HEK293 (cell line): ENCODE measurements at regions not wholly inside any gene's neighbourhood (a gene's known extent, or its start where the extent isn't known, plus 50 kb on each side); places are given as distances from the start of the nearest gene placed in this dataset.

ENCODE experiments used
- CTCF ChIA-PET: fragments of 350-600 bp; formaldehyde crosslinking; extraction: SDS; loops from one replicate; lab custom pipeline; 2021; ENCODE audit warnings: antibody characterized with exemption; lab: Yijun Ruan, JAX
- POLR2A ChIA-PET: fragments of 300-600 bp; formaldehyde crosslinking; extraction: SDS; loops from one replicate; lab custom pipeline; 2020; ENCODE audit warnings: antibody characterized with exemption, inconsistent platforms; lab: Yijun Ruan, JAX
- H3K27ac ChIP-seq: fragments of 200-500 bp; sonication (Bioruptor generic); 2 replicates; pipeline ENCODE4 v1.5.1; 2014; ENCODE audit warnings: low read depth, low read length, control low read depth, inconsistent platforms; ENCODE audit errors: extremely low read depth
- H3K36me3 ChIP-seq, 2 experiments: fragments of 200-500 bp in 1 of 2; sonication (Bioruptor generic) in 1 of 2; 1 replicate in 1 of 2; 2 replicates in 1 of 2; pipeline ENCODE4 v1.5.1; 2014 to 2017; ENCODE audit warnings: inconsistent platforms in 2 of 2, low read length in 2 of 2; ENCODE audit not compliant: control insufficient read depth in 2 of 2, insufficient read depth in 1 of 2
- H3K4me1 ChIP-seq: fragments of 200-500 bp; sonication (Bioruptor generic); 2 replicates; pipeline ENCODE4 v1.5.1; 2014; ENCODE audit warnings: mild to moderate bottlenecking, low read length, inconsistent platforms; ENCODE audit not compliant: control insufficient read depth, insufficient read depth
- H3K4me3 ChIP-seq: 2 replicates; pipeline ENCODE4 v1.5.1; 2011; ENCODE audit warnings: low read depth, mild to moderate bottlenecking, control low read depth, low read length, moderate library complexity
- H3K9me3 ChIP-seq: fragments of 200-500 bp; sonication (Bioruptor generic); 2 replicates; pipeline ENCODE4 v1.5.1; 2014; ENCODE audit warnings: low read depth, low read length, inconsistent platforms; ENCODE audit not compliant: control insufficient read depth, insufficient read depth
- ATF2 ChIP-seq: fragments of 450-650 bp; formaldehyde crosslinking; IDR thresholded peaks from 2 replicates; pipeline ENCODE4 v1.5.1; 2016; ENCODE audit warnings: missing biosample characterization, missing genetic modification characterization, low read depth
- GLI4 ChIP-seq: fragments of 450-650 bp; formaldehyde crosslinking; IDR thresholded peaks from 2 replicates; pipeline ENCODE4 v1.5.1; 2016; ENCODE audit warnings: missing biosample characterization, missing genetic modification characterization
- MYNN ChIP-seq: fragments of 450-650 bp; formaldehyde crosslinking; IDR thresholded peaks from 2 replicates; pipeline ENCODE4 v1.5.1; 2016; ENCODE audit warnings: missing biosample characterization, missing genetic modification characterization, borderline replicate concordance
- SCRT1 ChIP-seq: fragments of 450-650 bp; formaldehyde crosslinking; IDR thresholded peaks from 2 replicates; pipeline ENCODE4 v1.5.1; 2016; ENCODE audit warnings: missing biosample characterization, missing genetic modification characterization, borderline replicate concordance
- SP2 ChIP-seq: fragments of 450-650 bp; formaldehyde crosslinking; IDR thresholded peaks from 2 replicates; pipeline ENCODE4 v1.5.1; 2016; ENCODE audit warnings: missing biosample characterization, missing genetic modification characterization
- WT1 ChIP-seq: fragments of 450-650 bp; formaldehyde crosslinking; IDR thresholded peaks from 2 replicates; pipeline ENCODE4 v1.5.1; 2016; ENCODE audit warnings: missing biosample characterization, missing genetic modification characterization
- YY1 ChIP-seq: fragments of 450-650 bp; formaldehyde crosslinking; IDR thresholded peaks from 2 replicates; pipeline ENCODE4 v1.5.1; 2018; ENCODE audit warnings: missing biosample characterization, missing genetic modification characterization
- ZFP69B ChIP-seq: fragments of 450-650 bp; formaldehyde crosslinking; IDR thresholded peaks from 2 replicates; pipeline ENCODE4 v1.5.1; 2016; ENCODE audit warnings: missing biosample characterization, missing genetic modification characterization
- ZNF114 ChIP-seq: fragments of 450-650 bp; formaldehyde crosslinking; IDR thresholded peaks from 2 replicates; pipeline ENCODE4 v1.5.0; 2017; ENCODE audit warnings: missing biosample characterization, missing genetic modification characterization
- ZNF121 ChIP-seq: fragments of 450-650 bp; formaldehyde crosslinking; IDR thresholded peaks from 2 replicates; pipeline ENCODE4 v1.5.1; 2016; ENCODE audit warnings: missing biosample characterization, missing genetic modification characterization
- ZNF16 ChIP-seq: fragments of 450-650 bp; formaldehyde crosslinking; IDR thresholded peaks from 2 replicates; pipeline ENCODE4 v1.5.1; 2016; ENCODE audit warnings: low read depth, missing biosample characterization, missing genetic modification characterization
- ZNF202 ChIP-seq: fragments of 450-650 bp; formaldehyde crosslinking; IDR thresholded peaks from 2 replicates; pipeline ENCODE4 v1.5.1; 2016; ENCODE audit warnings: missing biosample characterization, missing genetic modification characterization, borderline replicate concordance
- ZNF221 ChIP-seq: fragments of 450-650 bp; formaldehyde crosslinking; IDR thresholded peaks from 2 replicates; pipeline ENCODE4 v1.5.1; 2017; ENCODE audit warnings: missing biosample characterization, missing genetic modification characterization, borderline replicate concordance
- ZNF266 ChIP-seq: fragments of 450-650 bp; formaldehyde crosslinking; IDR thresholded peaks from 2 replicates; pipeline ENCODE4 v1.5.1; 2016; ENCODE audit warnings: missing biosample characterization, missing genetic modification characterization, low read depth
- ZNF274 ChIP-seq, 2 experiments: fragments of 200-500 bp in 1 of 2; fragments of 450-650 bp in 1 of 2; sonication (Bioruptor generic) in 1 of 2; formaldehyde crosslinking in 1 of 2; IDR thresholded peaks; 2 replicates each; pipeline versions ENCODE4 v1.5.1 to v1.6.1; 2014 to 2016; ENCODE audit warnings: borderline replicate concordance in 1 of 2, inconsistent platforms in 1 of 2, low read length in 1 of 2, missing biosample characterization in 1 of 2, missing genetic modification characterization in 1 of 2
- ZNF324 ChIP-seq: fragments of 450-650 bp; formaldehyde crosslinking; IDR thresholded peaks from 2 replicates; pipeline ENCODE4 v1.5.1; 2016; ENCODE audit warnings: missing biosample characterization, missing genetic modification characterization
- ZNF37A ChIP-seq: fragments of 450-650 bp; IDR thresholded peaks from 2 replicates; pipeline ENCODE4 v1.5.1; 2018; ENCODE audit warnings: missing biosample characterization, missing genetic modification characterization
- ZNF404 ChIP-seq: fragments of 450-650 bp; formaldehyde crosslinking; IDR thresholded peaks from 2 replicates; pipeline ENCODE4 v1.5.1; 2017; ENCODE audit warnings: missing biosample characterization, missing genetic modification characterization
- ZNF473 ChIP-seq: fragments of 450-650 bp; formaldehyde crosslinking; IDR thresholded peaks from 2 replicates; pipeline ENCODE4 v1.5.1; 2017; ENCODE audit warnings: missing biosample characterization, missing genetic modification characterization
- ZNF48 ChIP-seq: fragments of 450-650 bp; formaldehyde crosslinking; IDR thresholded peaks from 2 replicates; pipeline ENCODE4 v1.5.1; 2016; ENCODE audit warnings: missing biosample characterization, missing genetic modification characterization
- ZNF514 ChIP-seq: fragments of 450-650 bp; formaldehyde crosslinking; IDR thresholded peaks from 2 replicates; pipeline ENCODE4 v1.5.1; 2016; ENCODE audit warnings: missing biosample characterization, missing genetic modification characterization
- ZNF585B ChIP-seq: fragments of 450-650 bp; formaldehyde crosslinking; IDR thresholded peaks from 2 replicates; pipeline ENCODE4 v1.5.1; 2016; ENCODE audit warnings: missing biosample characterization, missing genetic modification characterization
- ZNF629 ChIP-seq: fragments of 450-650 bp; formaldehyde crosslinking; IDR thresholded peaks from 2 replicates; pipeline ENCODE4 v1.5.1; 2017; ENCODE audit warnings: missing biosample characterization, missing genetic modification characterization
- ZNF785 ChIP-seq: fragments of 450-650 bp; formaldehyde crosslinking; IDR thresholded peaks from 2 replicates; pipeline ENCODE4 v1.5.1; 2016; ENCODE audit warnings: missing biosample characterization, missing genetic modification characterization
- ZSCAN16 ChIP-seq: fragments of 450-650 bp; formaldehyde crosslinking; IDR thresholded peaks from 2 replicates; pipeline ENCODE4 v1.5.1; 2016; ENCODE audit warnings: missing biosample characterization, missing genetic modification characterization
- TF ChIP-seq, protein P1 (sequence below): fragments of 450-650 bp; formaldehyde crosslinking; IDR thresholded peaks from 2 replicates; pipeline ENCODE4 v1.5.1; 2016; ENCODE audit warnings: missing biosample characterization, missing genetic modification characterization
- TF ChIP-seq, protein P2 (sequence below): fragments of 450-650 bp; formaldehyde crosslinking; IDR thresholded peaks from 2 replicates; pipeline ENCODE4 v1.5.1; 2016; ENCODE audit warnings: missing biosample characterization, missing genetic modification characterization, borderline replicate concordance

- POLR2A ChIA-PET, result no interaction called here
- TF ChIP-seq ZNF16 (tag by site-specific recombination) (no peak), YY1 (no peak), ZNF221 (tag by site-specific recombination) (no peak), ZSCAN16 (tag by site-specific recombination) (no peak), MYNN (tag by site-specific recombination) (no peak), ZNF48 (tag by site-specific recombination) (no peak), ZNF121 (tag by site-specific recombination) (no peak), ZNF585B (no peak), GLI4 (tag by site-specific recombination) (no peak), ZNF514 (tag by site-specific recombination) (no peak)
- CTCF ChIA-PET, result no interaction called here
- Histone ChIP-seq H3K4me3 (no peak overlapping the region), H3K9me3 (no peaks in the 10 kb centered on the region), H3K27ac (no peak overlapping the region), H3K4me1 (no peaks in the 10 kb centered on the region), H3K36me3 (no peaks in the 10 kb centered on the region)
Measured at GRCh38 chr15:38145651-38146111, 107.0 kb upstream of the SPRED1 start.

- Histone ChIP-seq H3K36me3 (no peaks in the 10 kb centered on the region), H3K27ac (no peak overlapping the region), H3K9me3 (no peaks in the 10 kb centered on the region), H3K4me1 (no peaks in the 10 kb centered on the region), H3K4me3 (no peak overlapping the region)
- TF ChIP-seq, protein P1, sequence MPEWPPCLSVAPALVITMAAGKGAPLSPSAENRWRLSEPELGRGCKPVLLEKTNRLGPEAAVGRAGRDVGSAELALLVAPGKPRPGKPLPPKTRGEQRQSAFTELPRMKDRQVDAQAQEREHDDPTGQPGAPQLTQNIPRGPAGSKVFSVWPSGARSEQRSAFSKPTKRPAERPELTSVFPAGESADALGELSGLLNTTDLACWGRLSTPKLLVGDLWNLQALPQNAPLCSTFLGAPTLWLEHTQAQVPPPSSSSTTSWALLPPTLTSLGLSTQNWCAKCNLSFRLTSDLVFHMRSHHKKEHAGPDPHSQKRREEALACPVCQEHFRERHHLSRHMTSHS (tag by site-specific recombination), result no peak
- TF ChIP-seq ZNF785 (tag by site-specific recombination), result no peak
- TF ChIP-seq ATF2, result no peak
- no peak for TF ChIP-seq ZNF37A (tag by site-specific recombination)
- TF ChIP-seq ZNF121 (tag by site-specific recombination), result no peak
- no peak for TF ChIP-seq SCRT1 (tag by site-specific recombination)
- no peak for TF ChIP-seq WT1 (tag by site-specific recombination)
- TF ChIP-seq ZFP69B, result no peak
- no peak for TF ChIP-seq ZNF324 (tag by site-specific recombination)
- no peak for TF ChIP-seq ZNF266
- no peak for TF ChIP-seq ZNF404 (tag by site-specific recombination)
- ChIA-PET CTCF (interaction anchor here (1.5 kb wide), 1 partner anchor 145 kb away, joined by 3 read pairs; no protein-coding TSS in a partner anchor), POLR2A (no interaction called here)
Measured at GRCh38 chr15:38147246-38147645, 105.4 kb upstream of the SPRED1 start.

GRCh38 chr15:38148471-38148870 is 104.2 kb upstream of the SPRED1 start:
- ChIA-PET CTCF (interaction anchor here (0.9 to 1.5 kb wide), 2 partner anchors 146 to 268 kb away, joined by 3 to 4 read pairs; no protein-coding TSS in a partner anchor), POLR2A (no interaction called here)
- TF ChIP-seq, protein P2, sequence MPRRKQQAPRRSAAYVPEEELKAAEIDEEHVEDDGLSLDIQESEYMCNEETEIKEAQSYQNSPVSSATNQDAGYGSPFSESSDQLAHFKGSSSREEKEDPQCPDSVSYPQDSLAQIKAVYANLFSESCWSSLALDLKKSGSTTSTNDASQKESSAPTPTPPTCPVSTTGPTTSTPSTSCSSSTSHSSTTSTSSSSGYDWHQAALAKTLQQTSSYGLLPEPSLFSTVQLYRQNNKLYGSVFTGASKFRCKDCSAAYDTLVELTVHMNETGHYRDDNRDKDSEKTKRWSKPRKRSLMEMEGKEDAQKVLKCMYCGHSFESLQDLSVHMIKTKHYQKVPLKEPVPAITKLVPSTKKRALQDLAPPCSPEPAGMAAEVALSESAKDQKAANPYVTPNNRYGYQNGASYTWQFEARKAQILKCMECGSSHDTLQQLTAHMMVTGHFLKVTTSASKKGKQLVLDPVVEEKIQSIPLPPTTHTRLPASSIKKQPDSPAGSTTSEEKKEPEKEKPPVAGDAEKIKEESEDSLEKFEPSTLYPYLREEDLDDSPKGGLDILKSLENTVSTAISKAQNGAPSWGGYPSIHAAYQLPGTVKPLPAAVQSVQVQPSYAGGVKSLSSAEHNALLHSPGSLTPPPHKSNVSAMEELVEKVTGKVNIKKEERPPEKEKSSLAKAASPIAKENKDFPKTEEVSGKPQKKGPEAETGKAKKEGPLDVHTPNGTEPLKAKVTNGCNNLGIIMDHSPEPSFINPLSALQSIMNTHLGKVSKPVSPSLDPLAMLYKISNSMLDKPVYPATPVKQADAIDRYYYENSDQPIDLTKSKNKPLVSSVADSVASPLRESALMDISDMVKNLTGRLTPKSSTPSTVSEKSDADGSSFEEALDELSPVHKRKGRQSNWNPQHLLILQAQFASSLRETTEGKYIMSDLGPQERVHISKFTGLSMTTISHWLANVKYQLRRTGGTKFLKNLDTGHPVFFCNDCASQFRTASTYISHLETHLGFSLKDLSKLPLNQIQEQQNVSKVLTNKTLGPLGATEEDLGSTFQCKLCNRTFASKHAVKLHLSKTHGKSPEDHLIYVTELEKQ (tag by site-specific recombination), result no peak
- no peak for TF ChIP-seq ZNF274 (IDR thresholded peaks at IDR 0.05; ENCODE audit: low read length)
- TF ChIP-seq ZNF274 (tag by site-specific recombination; IDR thresholded peaks at IDR 0.05; ENCODE audit: borderline replicate concordance), result no peak
- TF ChIP-seq ZNF114 (tag by site-specific recombination), result no peak
- TF ChIP-seq SP2 (tag by site-specific recombination), result no peak
- no peak for TF ChIP-seq ZNF202 (tag by site-specific recombination)
- TF ChIP-seq ZNF629, result no peak
- TF ChIP-seq ZNF473 (tag by site-specific recombination), result no peak
- Histone ChIP-seq H3K4me3 (no peak overlapping the region), H3K36me3 (no peaks in the 10 kb centered on the region), H3K27ac (no peak overlapping the region), H3K9me3 (no peaks in the 10 kb centered on the region), H3K4me1 (no peaks in the 10 kb centered on the region)
